Tibial nerve (tissue), 4 donors: ENCODE measurements at regions not wholly inside any gene's neighbourhood (a gene's known extent, or its start where the extent isn't known, plus 50 kb on each side); places are given as distances from the start of the nearest gene placed in this dataset.

ENCODE experiments used
- DNase-seq, 2 donors: peaks; one replicate each; pipeline ENCODE4 v3.0.0-alpha.2; 2019; ENCODE audit warnings: low spot score in 2 of 2
- H3K27ac ChIP-seq, 4 donors: fragments of 200-600 bp; sonication (generic) in 3 of 4; one replicate each; pipeline ENCODE4 v1.5.1; 2017 to 2019; ENCODE audit warnings: mild to moderate bottlenecking in 1 of 4
- H3K27me3 ChIP-seq, 2 donors: fragments of 200-600 bp; sonication (generic) in 1 of 2; one replicate each; pipeline versions ENCODE4 v1.5.1 to v1.6.0; 2017 to 2019
- H3K36me3 ChIP-seq, 3 donors: fragments of 200-600 bp; sonication (generic); one replicate each; pipeline ENCODE4 v1.5.1; 2018 to 2019
- H3K4me1 ChIP-seq, 4 donors: fragments of 200-600 bp; sonication (generic) in 3 of 4; one replicate each; pipeline ENCODE4 v1.5.1; 2017 to 2019
- H3K4me3 ChIP-seq, 4 donors: fragments of 200-600 bp; sonication (generic) in 3 of 4; one replicate each; pipeline ENCODE4 v1.5.1; 2017 to 2019; ENCODE audit warnings: mild to moderate bottlenecking in 1 of 4, moderate library complexity in 1 of 4
- H3K9me3 ChIP-seq, 4 donors: fragments of 200-600 bp; sonication (generic) in 3 of 4; one replicate each; pipeline ENCODE4 v1.5.1; 2017 to 2019
- CTCF ChIP-seq, 5 experiments: fragments of 200-600 bp in 3 of 5; fragments of 450-650 bp in 2 of 5; sonication (generic) in 3 of 5; IDR thresholded peaks; one replicate each; pipeline ENCODE4 v1.5.1; 2016 to 2019; ENCODE audit warnings: antibody characterized with exemption in 5 of 5, mild to moderate bottlenecking in 3 of 5, moderate library complexity in 2 of 5
- EP300 ChIP-seq, 2 donors: sonication (generic); formaldehyde crosslinking; IDR thresholded peaks; one replicate each; pipeline ENCODE4 v1.6.1; 2017; ENCODE audit warnings: antibody characterized with exemption in 2 of 2, mild to moderate bottlenecking in 1 of 2
- POLR2A ChIP-seq, 2 donors: fragments of 450-650 bp; IDR thresholded peaks; one replicate each; pipeline ENCODE4 v1.6.1; 2017; ENCODE audit warnings: antibody characterized with exemption in 2 of 2, mild to moderate bottlenecking in 2 of 2, moderate library complexity in 2 of 2
- WGBS, 2 donors: methylation state at CpG; one replicate each; pipeline ENCODE4 v1.1.5; 2018; 5-methylcytosine and 5-hydroxymethylcytosine counted together

DNA sequence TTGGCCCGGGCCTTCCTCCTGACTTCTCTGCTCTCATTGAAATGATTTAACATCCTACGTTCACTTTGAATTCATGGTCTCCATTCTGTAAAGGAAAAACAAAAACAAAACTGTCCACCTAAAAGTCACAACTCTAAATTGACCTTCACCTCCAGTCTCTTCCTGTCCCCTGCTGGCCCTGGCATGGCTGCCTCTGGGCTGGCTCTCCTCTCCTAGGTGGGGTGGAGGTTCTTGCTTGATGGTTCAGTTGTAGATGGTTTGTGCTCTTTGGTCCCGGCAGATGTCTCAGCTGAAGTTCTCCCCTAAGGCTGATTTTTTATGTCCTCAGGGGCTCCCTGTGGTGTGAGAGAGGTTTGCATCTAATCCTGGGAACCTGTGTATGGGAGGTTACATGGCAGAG lies 121.1 kb downstream of the ACKR3 start:
- WGBS, 2 donors = 88 to 89% methylated on average over 3 of the region's 3 CpGs
- TF ChIP-seq CTCF (IDR thresholded peaks at IDR 0.05) (no peak), EP300 (IDR thresholded peaks at IDR 0.05) (no peak), POLR2A (IDR thresholded peaks at IDR 0.05) (no peak)
- DNase-seq = no peak
- Histone ChIP-seq H3K4me3 (no peak overlapping the region), H3K4me1 (peaks cover 0 to 27% (median 8%) of the 10 kb centered on the region in 4 donors), H3K9me3 (no peaks in the 10 kb centered on the region), H3K36me3 (no peaks in the 10 kb centered on the region), H3K27ac (no peak overlapping the region), H3K27me3 (no peaks in the 10 kb centered on the region)

DNA sequence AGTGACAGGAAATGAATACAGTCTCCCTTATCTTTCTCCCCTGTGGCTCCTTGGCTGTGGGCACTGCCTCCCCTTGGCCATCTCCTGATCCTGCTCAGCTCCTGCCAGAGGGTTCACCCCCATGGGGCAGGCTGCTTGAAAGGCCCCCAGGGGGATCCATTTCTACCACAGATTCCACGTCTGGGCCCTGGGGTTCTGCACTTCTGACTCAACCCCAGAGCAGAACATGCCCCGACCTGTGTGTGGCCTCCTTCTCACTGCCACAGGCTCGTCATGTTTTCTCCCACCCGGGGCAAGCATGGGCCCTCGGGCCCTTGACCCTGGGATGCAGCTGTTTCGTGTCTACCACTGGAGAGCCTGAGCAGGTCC lies 122.2 kb downstream of the ACKR3 start:
- Histone ChIP-seq H3K4me3 (no peak overlapping the region), H3K27ac (no peak overlapping the region), H3K27me3 (no peaks in the 10 kb centered on the region), H3K36me3 (no peaks in the 10 kb centered on the region), H3K9me3 (no peaks in the 10 kb centered on the region), H3K4me1 (peaks cover 0 to 27% (median 8%) of the 10 kb centered on the region in 4 donors)
- DNase-seq = no peak
- WGBS, 2 donors = 75 to 83% methylated on average over 6 of the region's 6 CpGs
- TF ChIP-seq EP300 (IDR thresholded peaks at IDR 0.05) (no peak), CTCF (IDR thresholded peaks at IDR 0.05) (no peak), POLR2A (IDR thresholded peaks at IDR 0.05) (no peak)

- Histone ChIP-seq H3K9me3 (no peaks in the 10 kb centered on the region), H3K27me3 (no peaks in the 10 kb centered on the region), H3K36me3 (no peaks in the 10 kb centered on the region), H3K4me1 (peaks cover 0 to 19% (median 4%) of the 10 kb centered on the region in 4 donors), H3K4me3 (no peak overlapping the region), H3K27ac (no peak overlapping the region)
- no peak for TF ChIP-seq POLR2A (IDR thresholded peaks at IDR 0.05)
- TF ChIP-seq CTCF (IDR thresholded peaks at IDR 0.05) = no peak
- no peak for TF ChIP-seq EP300 (IDR thresholded peaks at IDR 0.05)
- WGBS, 2 donors = 91 to 98% methylated on average over 7 of the region's 7 CpGs
- DNase-seq = no peak
Measured at GRCh38 chr2:236692937-236693336, 123.3 kb downstream of the ACKR3 start.

- Histone ChIP-seq H3K4me1 (peaks cover 0 to 13% (median 1%) of the 10 kb centered on the region in 4 donors), H3K27ac (no peak overlapping the region), H3K27me3 (no peaks in the 10 kb centered on the region), H3K9me3 (no peaks in the 10 kb centered on the region), H3K4me3 (no peak overlapping the region), H3K36me3 (no peaks in the 10 kb centered on the region)
- no peak for DNase-seq
- WGBS, 2 donors = 95 to 96% methylated on average over 4 of the region's 4 CpGs
- TF ChIP-seq POLR2A (IDR thresholded peaks at IDR 0.05) = no peak
- TF ChIP-seq EP300 (IDR thresholded peaks at IDR 0.05) = no peak
- TF ChIP-seq CTCF (IDR thresholded peaks at IDR 0.05) = no peak
Measured at GRCh38 chr2:236693531-236693930, 123.9 kb downstream of the ACKR3 start.

DNA sequence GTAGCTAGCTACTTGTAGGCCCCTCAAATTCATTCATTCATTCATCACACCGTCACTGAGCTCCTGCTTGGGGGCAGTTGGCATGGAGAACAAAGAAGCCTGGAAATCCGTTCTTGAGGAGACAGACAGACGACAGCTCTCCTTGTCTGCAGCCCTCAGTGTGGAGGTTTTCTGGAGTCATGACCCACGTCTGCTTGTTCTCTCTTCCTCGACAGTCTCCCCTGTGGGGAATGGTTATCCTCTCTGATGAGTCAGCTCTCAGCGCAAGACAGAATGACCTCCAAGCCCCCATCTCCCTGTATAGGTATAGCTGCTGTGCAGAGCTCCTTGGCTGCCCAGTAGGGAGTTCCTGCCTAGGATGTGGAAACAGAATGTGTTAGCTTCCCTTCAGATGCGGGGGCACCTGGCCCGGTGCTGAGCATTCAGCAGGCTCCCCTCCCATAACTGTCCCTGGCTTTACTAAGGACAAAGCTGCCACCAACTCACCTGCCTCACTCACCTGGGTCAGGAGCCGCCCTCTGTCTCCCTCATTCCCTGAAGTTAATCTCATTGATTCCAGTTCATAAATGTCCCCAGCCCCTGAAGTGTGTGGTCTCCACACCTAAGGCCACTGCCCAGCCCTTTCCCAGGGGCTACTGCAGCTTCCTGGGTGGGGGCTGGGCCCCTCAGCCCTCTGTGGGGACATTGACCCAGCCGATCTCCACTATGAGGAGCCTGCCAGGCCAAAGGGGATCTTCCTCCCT lies 124.7 kb downstream of the ACKR3 start:
- H3K36me3 ChIP-seq = no peaks in the 10 kb centered on the region
- H3K27ac ChIP-seq = no peak overlapping the region
- WGBS, 2 donors = 78 to 85% methylated on average over 10 of the region's 10 CpGs
- TF ChIP-seq CTCF (IDR thresholded peaks at IDR 0.05) (no peak), EP300 (IDR thresholded peaks at IDR 0.05) (no peak), POLR2A (IDR thresholded peaks at IDR 0.05) (no peak)
- no peaks in the 10 kb centered on the region for H3K27me3 ChIP-seq
- no peak for DNase-seq
- H3K4me3 ChIP-seq = no peak overlapping the region
- H3K9me3 ChIP-seq = no peaks in the 10 kb centered on the region
- peaks cover 0 to 6% (median 0%) of the 10 kb centered on the region in 4 donors for H3K4me1 ChIP-seq
